Esophagus squamous epithelium (tissue), 5 donors: ENCODE measurements at regions not wholly inside any gene's neighbourhood (a gene's known extent, or its start where the extent isn't known, plus 50 kb on each side); places are given as distances from the start of the nearest gene placed in this dataset.

Experiments
- DNase-seq: peaks from one replicate; lab custom pipeline; 2025; lab: John Stamatoyannopoulos, UW
- H3K27ac ChIP-seq, 4 donors: fragments of 200-600 bp; sonication (generic); one replicate each; pipeline ENCODE4 v1.5.1; 2016 to 2019; ENCODE audit warnings: mild to moderate bottlenecking in 1 of 4
- H3K27me3 ChIP-seq, 4 donors: fragments of 200-600 bp; sonication (generic); 1 replicate in 3 of 4; 2 replicates in 1 of 4; pipeline versions ENCODE4 v1.5.1 to v1.6.0; 2017 to 2021; ENCODE audit warnings: antibody characterized with exemption in 1 of 4
- H3K36me3 ChIP-seq, 3 donors: fragments of 200-600 bp; sonication (generic); one replicate each; pipeline ENCODE4 v1.5.1; 2016 to 2019
- H3K4me1 ChIP-seq, 3 donors: fragments of 200-600 bp; sonication (generic); one replicate each; pipeline ENCODE4 v1.5.1; 2017 to 2019
- H3K4me3 ChIP-seq, 4 donors: fragments of 200-600 bp; sonication (generic); 1 replicate in 3 of 4; 2 replicates in 1 of 4; pipeline ENCODE4 v1.5.1; 2016 to 2019; ENCODE audit warnings: mild to moderate bottlenecking in 2 of 4, moderate library complexity in 1 of 4
- H3K9me3 ChIP-seq, 3 donors: fragments of 200-600 bp; sonication (generic); one replicate each; pipeline ENCODE4 v1.5.1; 2016 to 2019
- CTCF ChIP-seq, 6 experiments: fragments of 450-650 bp in 4 of 6; fragments of 200-600 bp in 2 of 6; sonication (generic) in 2 of 6; IDR thresholded peaks; one replicate each; pipeline ENCODE4 v1.5.1; 2016 to 2019; ENCODE audit warnings: antibody characterized with exemption in 6 of 6, mild to moderate bottlenecking in 4 of 6, moderate library complexity in 4 of 6
- POLR2A ChIP-seq, 4 donors: fragments of 450-650 bp; IDR thresholded peaks; one replicate each; pipeline ENCODE4 v1.6.1; 2017; ENCODE audit warnings: antibody characterized with exemption in 4 of 4, mild to moderate bottlenecking in 4 of 4, moderate library complexity in 3 of 4
- WGBS, 2 donors: methylation state at CpG; one replicate each; pipeline ENCODE4 v1.1.5; 2018; 5-methylcytosine and 5-hydroxymethylcytosine counted together
- intact Hi-C: fragments of 100-400 bp; cut with DNase I; formaldehyde crosslinking; loops from one replicate; pipeline ENCODE4 v1.15.0; 2022
- donor health status: DM: yes; HTN: yes; CAD: no.

- 60 to 80% methylated on average over 2 to 4 of the region's 4 CpGs for WGBS, 2 donors
- intact Hi-C loops = no loop called here
These were observed 317.4 kb upstream of the SP8 start for GRCh38 chr7:21104124-21104500.

GRCh38 chr7:21106296-21106732, 319.6 kb upstream of the SP8 start:
- Histone ChIP-seq H3K4me3 (no peak overlapping the region), H3K27me3 (no peaks in the 10 kb centered on the region), H3K27ac (no peak overlapping the region), H3K9me3 (no peaks in the 10 kb centered on the region), H3K36me3 (no peaks in the 10 kb centered on the region), H3K4me1 (no peaks in the 10 kb centered on the region)
- intact Hi-C loops = no loop called here
- DNase-seq = no peak
- TF ChIP-seq CTCF (IDR thresholded peaks at IDR 0.05) = no peak
- 31 to 34% methylated on average over 4 of the region's 4 CpGs for WGBS, 2 donors

More at GRCh38 chr7:21104124-21104500, 317.4 kb upstream of the SP8 start:
- H3K4me3 ChIP-seq = no peak overlapping the region
- H3K36me3 ChIP-seq = no peaks in the 10 kb centered on the region
- no peak overlapping the region for H3K27ac ChIP-seq
- no peak for TF ChIP-seq POLR2A (IDR thresholded peaks at IDR 0.05)
- no peak for TF ChIP-seq CTCF (IDR thresholded peaks at IDR 0.05)
- H3K4me1 ChIP-seq = no peaks in the 10 kb centered on the region
- H3K27me3 ChIP-seq = no peaks in the 10 kb centered on the region
- no peak for DNase-seq
- H3K9me3 ChIP-seq = no peaks in the 10 kb centered on the region

- Histone ChIP-seq H3K27ac (no peak overlapping the region), H3K4me1 (no peaks in the 10 kb centered on the region), H3K9me3 (no peaks in the 10 kb centered on the region), H3K36me3 (no peaks in the 10 kb centered on the region), H3K4me3 (no peak overlapping the region), H3K27me3 (no peaks in the 10 kb centered on the region)
- no peak for TF ChIP-seq POLR2A (IDR thresholded peaks at IDR 0.05)
- TF ChIP-seq CTCF (IDR thresholded peaks at IDR 0.05) = no peak
- 62 to 63% methylated on average over 4 of the region's 4 CpGs for WGBS, 2 donors
- intact Hi-C loops = no loop called here
- DNase-seq = no peak
These were observed 320.4 kb upstream of the SP8 start for GRCh38 chr7:21107101-21107500.

GRCh38 chr7:21108182-21108581, 319.7 kb upstream of the SP4 start:
- no peak overlapping the region for H3K27ac ChIP-seq
- 19 to 26% methylated on average over 4 of the region's 4 CpGs for WGBS, 2 donors
- no peaks in the 10 kb centered on the region for H3K4me1 ChIP-seq
- no peak overlapping the region for H3K4me3 ChIP-seq
- DNase-seq = no peak
- H3K36me3 ChIP-seq = no peaks in the 10 kb centered on the region
- H3K9me3 ChIP-seq = no peaks in the 10 kb centered on the region
- intact Hi-C loops = no loop called here
- no peak for TF ChIP-seq POLR2A (IDR thresholded peaks at IDR 0.05)
- TF ChIP-seq CTCF (IDR thresholded peaks at IDR 0.05) = no peak
- H3K27me3 ChIP-seq = no peaks in the 10 kb centered on the region

GRCh38 chr7:21113609-21114415, 314.1 kb upstream of the SP4 start:
- Histone ChIP-seq H3K36me3 (no peaks in the 10 kb centered on the region), H3K27ac (no peak overlapping the region), H3K4me1 (no peaks in the 10 kb centered on the region), H3K9me3 (no peaks in the 10 kb centered on the region), H3K27me3 (no peaks in the 10 kb centered on the region), H3K4me3 (no peak overlapping the region)
- DNase-seq = no peak
- 86 to 89% methylated on average over 5 of the region's 5 CpGs for WGBS, 2 donors
- intact Hi-C loops = no loop called here
- TF ChIP-seq POLR2A (IDR thresholded peaks at IDR 0.05) (no peak), CTCF (IDR thresholded peaks at IDR 0.05) (no peak)
